ENCODE measurements at regions not wholly inside any gene's neighbourhood (a gene's known extent, or its start where the extent isn't known, plus 50 kb on each side); places are given as distances from the start of the nearest gene placed in this dataset.

GRCh38 chr17:65477600-65477999 is 83.8 kb downstream of the AXIN2 start:
- 91 to 95% methylated on average over 3 of the region's 3 CpGs for WGBS, 2 donors
- H3K4me3 ChIP-seq (ENCODE audit: low read depth in 1 of 2, low read length in 2 of 2), result no peak overlapping the region
- no peak overlapping the region for H3K27ac ChIP-seq (ENCODE audit: low read depth in 2 of 2, low read length in 1 of 2)
- H3K27me3 ChIP-seq (ENCODE audit: control insufficient read depth in 1 of 2, insufficient read depth in 2 of 2, low read length in 2 of 2), result no peaks in the 10 kb centered on the region
- H3K36me3 ChIP-seq (ENCODE audit: control insufficient read depth in 2 of 2, insufficient read depth in 2 of 2, low read length in 1 of 2), result no peaks in the 10 kb centered on the region
- H3K9me3 ChIP-seq (ENCODE audit: control insufficient read depth in 2 of 2, insufficient read depth in 1 of 2, low read depth in 1 of 2, low read length in 1 of 2), result no peaks in the 10 kb centered on the region
- H3K4me1 ChIP-seq (ENCODE audit: control insufficient read depth in 2 of 2, insufficient read depth in 2 of 2, low read length in 1 of 2), result no peaks in the 10 kb centered on the region

GRCh38 chr17:65474660-65475059 is 86.8 kb downstream of the AXIN2 start:
- Histone ChIP-seq H3K27ac (ENCODE audit: low read depth in 2 of 2, low read length in 1 of 2) (no peak overlapping the region), H3K27me3 (ENCODE audit: control insufficient read depth in 1 of 2, insufficient read depth in 2 of 2, low read length in 2 of 2) (no peaks in the 10 kb centered on the region), H3K4me3 (ENCODE audit: low read depth in 1 of 2, low read length in 2 of 2) (no peak overlapping the region), H3K9me3 (ENCODE audit: control insufficient read depth in 2 of 2, insufficient read depth in 1 of 2, low read depth in 1 of 2, low read length in 1 of 2) (no peaks in the 10 kb centered on the region), H3K36me3 (ENCODE audit: control insufficient read depth in 2 of 2, insufficient read depth in 2 of 2, low read length in 1 of 2) (no peaks in the 10 kb centered on the region), H3K4me1 (ENCODE audit: control insufficient read depth in 2 of 2, insufficient read depth in 2 of 2, low read length in 1 of 2) (peaks cover 2 to 3% of the 10 kb centered on the region in 2 donors)
- WGBS, 2 donors, result 67 to 92% methylated on average over 2 of the region's 2 CpGs

- Histone ChIP-seq H3K4me1 (ENCODE audit: control insufficient read depth in 2 of 2, insufficient read depth in 2 of 2, low read length in 1 of 2) (peaks cover 2 to 3% of the 10 kb centered on the region in 2 donors), H3K4me3 (ENCODE audit: low read depth in 1 of 2, low read length in 2 of 2) (no peak overlapping the region), H3K36me3 (ENCODE audit: control insufficient read depth in 2 of 2, insufficient read depth in 2 of 2, low read length in 1 of 2) (no peaks in the 10 kb centered on the region), H3K27me3 (ENCODE audit: control insufficient read depth in 1 of 2, insufficient read depth in 2 of 2, low read length in 2 of 2) (no peaks in the 10 kb centered on the region), H3K9me3 (ENCODE audit: control insufficient read depth in 2 of 2, insufficient read depth in 1 of 2, low read depth in 1 of 2, low read length in 1 of 2) (no peaks in the 10 kb centered on the region), H3K27ac (ENCODE audit: low read depth in 2 of 2, low read length in 1 of 2) (no peak overlapping the region)
Observed at GRCh38 chr17:65473985-65474384, 87.5 kb downstream of the AXIN2 start.

GRCh38 chr17:65473363-65473762 is 88.1 kb downstream of the AXIN2 start:
- Histone ChIP-seq H3K36me3 (ENCODE audit: control insufficient read depth in 2 of 2, insufficient read depth in 2 of 2, low read length in 1 of 2) (no peaks in the 10 kb centered on the region), H3K4me1 (ENCODE audit: control insufficient read depth in 2 of 2, insufficient read depth in 2 of 2, low read length in 1 of 2) (peaks cover 2 to 3% of the 10 kb centered on the region in 2 donors), H3K27me3 (ENCODE audit: control insufficient read depth in 1 of 2, insufficient read depth in 2 of 2, low read length in 2 of 2) (no peaks in the 10 kb centered on the region), H3K9me3 (ENCODE audit: control insufficient read depth in 2 of 2, insufficient read depth in 1 of 2, low read depth in 1 of 2, low read length in 1 of 2) (no peaks in the 10 kb centered on the region), H3K4me3 (ENCODE audit: low read depth in 1 of 2, low read length in 2 of 2) (no peak overlapping the region), H3K27ac (ENCODE audit: low read depth in 2 of 2, low read length in 1 of 2) (peak overlapping the region in 1 of 2 donors; percentile 59)
- 79 to 82% methylated on average over 6 of the region's 6 CpGs for WGBS, 2 donors

- peak overlapping the region; percentile 59 to 79 for H3K27ac ChIP-seq (ENCODE audit: low read depth in 2 of 2, low read length in 1 of 2)
- H3K4me1 ChIP-seq (ENCODE audit: control insufficient read depth in 2 of 2, insufficient read depth in 2 of 2, low read length in 1 of 2), result peaks cover 2 to 3% of the 10 kb centered on the region in 2 donors
- no peaks in the 10 kb centered on the region for H3K36me3 ChIP-seq (ENCODE audit: control insufficient read depth in 2 of 2, insufficient read depth in 2 of 2, low read length in 1 of 2)
- WGBS, 2 donors, result 45 to 60% methylated on average over 8 of the region's 8 CpGs
- no peaks in the 10 kb centered on the region for H3K9me3 ChIP-seq (ENCODE audit: control insufficient read depth in 2 of 2, insufficient read depth in 1 of 2, low read depth in 1 of 2, low read length in 1 of 2)
- no peaks in the 10 kb centered on the region for H3K27me3 ChIP-seq (ENCODE audit: control insufficient read depth in 1 of 2, insufficient read depth in 2 of 2, low read length in 2 of 2)
- H3K4me3 ChIP-seq (ENCODE audit: low read depth in 1 of 2, low read length in 2 of 2), result no peak overlapping the region
Observed at GRCh38 chr17:65472666-65473309, 88.7 kb downstream of the AXIN2 start.

- H3K4me1 ChIP-seq (ENCODE audit: control insufficient read depth in 2 of 2, insufficient read depth in 2 of 2, low read length in 1 of 2), result peaks cover 2 to 3% of the 10 kb centered on the region in 2 donors
Observed at GRCh38 chr17:65470783-65471182, 90.7 kb downstream of the AXIN2 start.

GRCh38 chr17:65468321-65468720 is 93.1 kb downstream of the AXIN2 start:
- Histone ChIP-seq H3K36me3 (ENCODE audit: control insufficient read depth in 2 of 2, insufficient read depth in 2 of 2, low read length in 1 of 2) (no peaks in the 10 kb centered on the region), H3K9me3 (ENCODE audit: control insufficient read depth in 2 of 2, insufficient read depth in 1 of 2, low read depth in 1 of 2, low read length in 1 of 2) (no peaks in the 10 kb centered on the region), H3K27ac (ENCODE audit: low read depth in 2 of 2, low read length in 1 of 2) (no peak overlapping the region), H3K27me3 (ENCODE audit: control insufficient read depth in 1 of 2, insufficient read depth in 2 of 2, low read length in 2 of 2) (no peaks in the 10 kb centered on the region), H3K4me3 (ENCODE audit: low read depth in 1 of 2, low read length in 2 of 2) (no peak overlapping the region), H3K4me1 (ENCODE audit: control insufficient read depth in 2 of 2, insufficient read depth in 2 of 2, low read length in 1 of 2) (peaks cover 2 to 3% of the 10 kb centered on the region in 2 donors)
- 93 to 94% methylated on average over 5 of the region's 5 CpGs for WGBS, 2 donors

More at GRCh38 chr17:65470783-65471182, 90.7 kb downstream of the AXIN2 start:
- no peak overlapping the region for H3K4me3 ChIP-seq (ENCODE audit: low read depth in 1 of 2, low read length in 2 of 2)
- H3K9me3 ChIP-seq (ENCODE audit: control insufficient read depth in 2 of 2, insufficient read depth in 1 of 2, low read depth in 1 of 2, low read length in 1 of 2), result no peaks in the 10 kb centered on the region
- H3K27ac ChIP-seq (ENCODE audit: low read depth in 2 of 2, low read length in 1 of 2), result no peak overlapping the region
- no peaks in the 10 kb centered on the region for H3K27me3 ChIP-seq (ENCODE audit: control insufficient read depth in 1 of 2, insufficient read depth in 2 of 2, low read length in 2 of 2)
- 70 to 73% methylated on average over 4 of the region's 4 CpGs for WGBS, 2 donors
- no peaks in the 10 kb centered on the region for H3K36me3 ChIP-seq (ENCODE audit: control insufficient read depth in 2 of 2, insufficient read depth in 2 of 2, low read length in 1 of 2)

GRCh38 chr17:65467156-65467555 is 94.3 kb downstream of the AXIN2 start:
- Histone ChIP-seq H3K4me1 (ENCODE audit: control insufficient read depth in 2 of 2, insufficient read depth in 2 of 2, low read length in 1 of 2) (no peaks in the 10 kb centered on the region), H3K27ac (ENCODE audit: low read depth in 2 of 2, low read length in 1 of 2) (no peak overlapping the region), H3K9me3 (ENCODE audit: control insufficient read depth in 2 of 2, insufficient read depth in 1 of 2, low read depth in 1 of 2, low read length in 1 of 2) (no peaks in the 10 kb centered on the region), H3K27me3 (ENCODE audit: control insufficient read depth in 1 of 2, insufficient read depth in 2 of 2, low read length in 2 of 2) (no peaks in the 10 kb centered on the region), H3K36me3 (ENCODE audit: control insufficient read depth in 2 of 2, insufficient read depth in 2 of 2, low read length in 1 of 2) (no peaks in the 10 kb centered on the region), H3K4me3 (ENCODE audit: low read depth in 1 of 2, low read length in 2 of 2) (no peak overlapping the region)
- 81 to 92% methylated on average over 5 of the region's 5 CpGs for WGBS, 2 donors

GRCh38 chr17:65466547-65466946 is 94.9 kb downstream of the AXIN2 start:
- Histone ChIP-seq H3K27ac (ENCODE audit: low read depth in 2 of 2, low read length in 1 of 2) (no peak overlapping the region), H3K9me3 (ENCODE audit: control insufficient read depth in 2 of 2, insufficient read depth in 1 of 2, low read depth in 1 of 2, low read length in 1 of 2) (no peaks in the 10 kb centered on the region), H3K4me1 (ENCODE audit: control insufficient read depth in 2 of 2, insufficient read depth in 2 of 2, low read length in 1 of 2) (no peaks in the 10 kb centered on the region), H3K4me3 (ENCODE audit: low read depth in 1 of 2, low read length in 2 of 2) (no peak overlapping the region), H3K27me3 (ENCODE audit: control insufficient read depth in 1 of 2, insufficient read depth in 2 of 2, low read length in 2 of 2) (no peaks in the 10 kb centered on the region), H3K36me3 (ENCODE audit: control insufficient read depth in 2 of 2, insufficient read depth in 2 of 2, low read length in 1 of 2) (no peaks in the 10 kb centered on the region)
- 85 to 90% methylated on average over 6 of the region's 6 CpGs for WGBS, 2 donors

- WGBS, 2 donors, result 62 to 75% methylated on average over 9 of the region's 9 CpGs
- Histone ChIP-seq H3K9me3 (ENCODE audit: control insufficient read depth in 2 of 2, insufficient read depth in 1 of 2, low read depth in 1 of 2, low read length in 1 of 2) (no peaks in the 10 kb centered on the region), H3K36me3 (ENCODE audit: control insufficient read depth in 2 of 2, insufficient read depth in 2 of 2, low read length in 1 of 2) (no peaks in the 10 kb centered on the region), H3K4me1 (ENCODE audit: control insufficient read depth in 2 of 2, insufficient read depth in 2 of 2, low read length in 1 of 2) (no peaks in the 10 kb centered on the region), H3K4me3 (ENCODE audit: low read depth in 1 of 2, low read length in 2 of 2) (no peak overlapping the region), H3K27me3 (ENCODE audit: control insufficient read depth in 1 of 2, insufficient read depth in 2 of 2, low read length in 2 of 2) (no peaks in the 10 kb centered on the region), H3K27ac (ENCODE audit: low read depth in 2 of 2, low read length in 1 of 2) (peak overlapping the region; percentile 1 to 17)
Observed at GRCh38 chr17:65463242-65463641, 98.2 kb downstream of the AXIN2 start.

Data from esophagus (tissue), 2 donors.